Mesothelial cell of epicardium (in vitro differentiated cells): ENCODE measurements at regions not wholly inside any gene's neighbourhood (a gene's known extent, or its start where the extent isn't known, plus 50 kb on each side); places are given as distances from the start of the nearest gene placed in this dataset.

ENCODE experiments used
- DNase-seq, 2 experiments: peaks; one replicate each; pipeline ENCODE4 v3.0.0; 2021; ENCODE audit warnings: low spot score in 2 of 2; ENCODE audit not compliant: unreplicated experiment in 2 of 2
- H3K27ac Mint-ChIP-seq: 2 replicates; pipeline ENCODE4 v1.8.0; 2021; ENCODE audit warnings: mixed read lengths
- H3K27me3 Mint-ChIP-seq: 2 replicates; pipeline ENCODE4 v1.8.0; 2021; ENCODE audit warnings: low read depth, mixed read lengths
- H3K36me3 Mint-ChIP-seq: 2 replicates; pipeline ENCODE4 v1.8.0; 2021; ENCODE audit warnings: mixed read lengths
- H3K4me1 Mint-ChIP-seq: 2 replicates; pipeline ENCODE4 v1.8.0; 2021; ENCODE audit warnings: mixed read lengths
- H3K4me3 Mint-ChIP-seq: 2 replicates; pipeline ENCODE4 v1.8.0; 2021; ENCODE audit warnings: mild to moderate bottlenecking, moderate library complexity, mixed read lengths
- H3K9me3 Mint-ChIP-seq: 2 replicates; pipeline ENCODE4 v1.8.0; 2021; ENCODE audit warnings: mixed read lengths
- CTCF ChIP-seq: fragments of 200-600 bp; sonication (generic); IDR thresholded peaks from one replicate; pipeline ENCODE4 v1.5.0; 2021; ENCODE audit warnings: antibody characterized with exemption; ENCODE audit not compliant: unreplicated experiment

- Mint-ChIP-seq H3K36me3 (no peaks in the 10 kb centered on the region), H3K4me3 (no peak overlapping the region), H3K4me1 (peaks cover 60% of the 10 kb centered on the region), H3K27ac (peak overlapping the region; percentile 66), H3K27me3 (no peaks in the 10 kb centered on the region), H3K9me3 (no peaks in the 10 kb centered on the region)
- DNase-seq = no peak
- TF ChIP-seq CTCF = no peak
These were observed 386.6 kb downstream of the YTHDC2 start for GRCh38 chr5:113900141-113900540.

- no peak overlapping the region for H3K27ac Mint-ChIP-seq
- H3K4me3 Mint-ChIP-seq = no peak overlapping the region
- H3K4me1 Mint-ChIP-seq = peaks cover 56% of the 10 kb centered on the region
- H3K36me3 Mint-ChIP-seq = no peaks in the 10 kb centered on the region
- H3K9me3 Mint-ChIP-seq = no peaks in the 10 kb centered on the region
- DNase-seq = no peak
- no peak for TF ChIP-seq CTCF
- H3K27me3 Mint-ChIP-seq = no peaks in the 10 kb centered on the region
These were observed 387.3 kb downstream of the YTHDC2 start for GRCh38 chr5:113900816-113901215.

GRCh38 chr5:113901718-113902117 is 388.2 kb downstream of the YTHDC2 start:
- TF ChIP-seq CTCF = no peak
- H3K9me3 Mint-ChIP-seq = no peaks in the 10 kb centered on the region

GRCh38 chr5:113902917-113903660 is 389.6 kb downstream of the YTHDC2 start:
- Mint-ChIP-seq H3K4me1 (peaks cover 53% of the 10 kb centered on the region), H3K36me3 (peaks cover 2% of the 10 kb centered on the region), H3K27ac (peak overlapping the region; percentile 52), H3K27me3 (no peaks in the 10 kb centered on the region), H3K9me3 (peaks cover 4% of the 10 kb centered on the region), H3K4me3 (no peak overlapping the region)
- TF ChIP-seq CTCF = no peak
- DNase-seq = no peak

More at GRCh38 chr5:113901718-113902117, 388.2 kb downstream of the YTHDC2 start:
- DNase-seq = no peak
- no peaks in the 10 kb centered on the region for H3K36me3 Mint-ChIP-seq
- H3K27me3 Mint-ChIP-seq = no peaks in the 10 kb centered on the region
- no peak overlapping the region for H3K4me3 Mint-ChIP-seq
- H3K4me1 Mint-ChIP-seq = peaks cover 56% of the 10 kb centered on the region
- peak overlapping the region; percentile 47 for H3K27ac Mint-ChIP-seq

GRCh38 chr5:113909782-113910181 is 396.3 kb downstream of the YTHDC2 start:
- Mint-ChIP-seq H3K27ac (no peak overlapping the region), H3K27me3 (no peaks in the 10 kb centered on the region), H3K4me1 (peaks cover 13% of the 10 kb centered on the region), H3K4me3 (no peak overlapping the region), H3K36me3 (peaks cover 4% of the 10 kb centered on the region), H3K9me3 (peaks cover 4% of the 10 kb centered on the region)
- TF ChIP-seq CTCF = no peak
- no peak for DNase-seq
